Right lobe of liver (tissue), 6 donors: ENCODE measurements at regions not wholly inside any gene's neighbourhood (a gene's known extent, or its start where the extent isn't known, plus 50 kb on each side); places are given as distances from the start of the nearest gene placed in this dataset.

ENCODE experiments used
- ATAC-seq, 4 donors: fragments of 200-7000 bp; cut with Tn5 transposase; one replicate each; pipeline ENCODE4 v1.9.1; 2020; ENCODE audit warnings: mild to moderate bottlenecking in 4 of 4, moderate library complexity in 4 of 4
- DNase-seq, 3 donors: peaks; one replicate each; pipeline ENCODE4 v3.0.0-alpha.2; 2020
- H3K27ac ChIP-seq, 3 donors: fragments of 200-600 bp; one replicate each; pipeline ENCODE4 v1.8.0; 2022
- H3K27me3 ChIP-seq, 2 donors: fragments of 200-600 bp; one replicate each; pipeline ENCODE4 v1.8.0; 2022
- H3K36me3 ChIP-seq, 4 donors: fragments of 200-600 bp; sonication (generic) in 1 of 4; one replicate each; pipeline versions ENCODE4 v1.5.1 to v1.8.0; 2017 to 2022; ENCODE audit warnings: control low read depth in 1 of 4
- H3K4me1 ChIP-seq, 4 donors: fragments of 200-600 bp; sonication (generic) in 1 of 4; one replicate each; pipeline versions ENCODE4 v1.5.1 to v1.8.0; 2017 to 2022; ENCODE audit warnings: control low read depth in 1 of 4
- H3K4me3 ChIP-seq, 3 donors: fragments of 200-600 bp; one replicate each; pipeline ENCODE4 v1.8.0; 2022
- H3K9me3 ChIP-seq, 4 donors: fragments of 200-600 bp; sonication (generic) in 1 of 4; one replicate each; pipeline versions ENCODE4 v1.5.1 to v1.8.0; 2017 to 2022; ENCODE audit warnings: control low read depth in 1 of 4
- POLR2A ChIP-seq: fragments of 450-650 bp; IDR thresholded peaks from one replicate; pipeline ENCODE4 v1.6.1; 2017; ENCODE audit warnings: antibody characterized with exemption, mild to moderate bottlenecking
- WGBS: methylation state at CpG from one replicate; pipeline ENCODE4 v1.1.6; 2018; ENCODE audit warnings: low coverage, low lambda C conversion rate; ENCODE audit not compliant: insufficient coverage; ENCODE audit errors: missing lambda C conversion rate; 5-methylcytosine and 5-hydroxymethylcytosine counted together
- intact Hi-C, 2 donors: fragments of 100-400 bp; cut with DNase I; formaldehyde crosslinking; loops; one replicate each; pipeline versions ENCODE4 v1.11.2 to v1.14.1; 2022
- TF ChIP-seq, protein P1 (sequence below), 4 donors: fragments of 200-600 bp in 3 of 4; fragments of 450-650 bp in 1 of 4; IDR thresholded peaks; one replicate each; pipeline versions ENCODE4 v1.5.1 to v1.8.0; 2016 to 2022; ENCODE audit warnings: antibody characterized with exemption in 4 of 4, mild to moderate bottlenecking in 2 of 4
- donor health status: DM: no; HTN: yes; CAD: no.
- donor health status: DM: no; HTN: no; CAD: no.
- donor health status: DM: no; HTN: no; CAD: no.
- donor health status: DM: no; HTN: yes; CAD: no.
- donor health status: DM: no; HTN: yes; CAD: no.

DNA sequence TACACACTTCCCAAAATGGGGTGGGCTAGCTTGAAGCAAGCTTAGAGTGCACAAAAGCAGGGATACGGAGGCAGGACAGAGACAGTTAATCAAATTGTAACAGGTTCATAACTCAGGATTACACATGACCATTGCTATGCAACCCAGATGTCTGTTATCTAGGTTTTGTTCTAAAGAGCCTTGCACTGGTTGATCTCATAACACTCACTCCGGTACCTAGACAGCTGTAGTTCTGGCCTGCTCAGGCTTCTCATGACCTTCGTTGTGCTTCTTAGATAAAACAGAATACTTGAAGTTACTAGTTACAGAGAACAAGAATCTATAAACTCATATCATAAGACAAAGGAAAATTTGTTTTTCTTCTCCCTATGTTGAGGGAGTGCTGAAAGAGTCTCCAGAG lies 983.4 kb downstream of the TMEM121 start:
- no peak overlapping the region for H3K4me3 ChIP-seq
- no peak for DNase-seq
- WGBS, result 43% methylated on average over 3 of the region's 3 CpGs

DNA sequence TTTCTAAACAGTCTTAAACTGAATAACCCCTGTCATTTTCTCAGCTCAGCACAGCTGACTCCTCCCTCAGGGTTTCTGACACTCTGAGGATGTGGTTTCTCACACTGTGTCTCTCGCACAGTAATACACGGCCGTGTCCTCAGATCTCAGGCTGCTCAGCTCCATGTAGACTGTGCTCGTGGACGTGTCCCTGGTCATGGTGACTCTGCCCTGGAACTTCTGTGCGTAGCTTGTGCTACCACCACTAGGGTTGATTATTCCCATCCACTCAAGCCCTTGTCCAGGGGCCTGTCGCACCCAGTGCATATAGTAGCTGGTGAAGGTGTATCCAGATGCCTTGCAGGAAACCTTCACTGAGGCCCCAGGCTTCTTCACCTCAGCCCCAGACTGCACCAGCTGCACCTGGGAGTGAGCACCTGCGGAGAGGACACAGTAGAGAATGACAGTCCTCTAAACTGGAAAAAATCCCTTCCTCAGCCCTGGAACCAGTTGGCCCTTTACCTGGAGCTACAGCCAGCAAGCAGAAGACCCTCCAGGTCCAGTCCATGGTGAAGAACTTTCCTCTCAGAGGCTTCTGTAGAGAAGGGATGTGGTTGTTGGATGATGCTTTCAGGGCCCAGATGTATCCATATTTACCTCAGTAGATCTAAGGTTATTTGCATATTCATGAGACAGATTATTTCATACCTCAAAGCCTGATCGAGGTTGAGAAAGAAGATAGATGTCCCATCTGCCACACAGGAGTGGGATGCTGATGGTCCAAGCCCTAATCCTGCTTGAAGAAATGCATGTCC lies 984.8 kb downstream of the TMEM121 start:
- TF ChIP-seq, protein P1, sequence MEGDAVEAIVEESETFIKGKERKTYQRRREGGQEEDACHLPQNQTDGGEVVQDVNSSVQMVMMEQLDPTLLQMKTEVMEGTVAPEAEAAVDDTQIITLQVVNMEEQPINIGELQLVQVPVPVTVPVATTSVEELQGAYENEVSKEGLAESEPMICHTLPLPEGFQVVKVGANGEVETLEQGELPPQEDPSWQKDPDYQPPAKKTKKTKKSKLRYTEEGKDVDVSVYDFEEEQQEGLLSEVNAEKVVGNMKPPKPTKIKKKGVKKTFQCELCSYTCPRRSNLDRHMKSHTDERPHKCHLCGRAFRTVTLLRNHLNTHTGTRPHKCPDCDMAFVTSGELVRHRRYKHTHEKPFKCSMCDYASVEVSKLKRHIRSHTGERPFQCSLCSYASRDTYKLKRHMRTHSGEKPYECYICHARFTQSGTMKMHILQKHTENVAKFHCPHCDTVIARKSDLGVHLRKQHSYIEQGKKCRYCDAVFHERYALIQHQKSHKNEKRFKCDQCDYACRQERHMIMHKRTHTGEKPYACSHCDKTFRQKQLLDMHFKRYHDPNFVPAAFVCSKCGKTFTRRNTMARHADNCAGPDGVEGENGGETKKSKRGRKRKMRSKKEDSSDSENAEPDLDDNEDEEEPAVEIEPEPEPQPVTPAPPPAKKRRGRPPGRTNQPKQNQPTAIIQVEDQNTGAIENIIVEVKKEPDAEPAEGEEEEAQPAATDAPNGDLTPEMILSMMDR (IDR thresholded peaks at IDR 0.05), result no peak
- no peak for TF ChIP-seq POLR2A
- H3K4me3 ChIP-seq, result no peak overlapping the region
- ATAC-seq, result peak in 1 of 4 donors; percentile 22
- no peak for DNase-seq
- 34% methylated on average over 7 of the region's 9 CpGs for WGBS
- no peak overlapping the region for H3K27ac ChIP-seq
- no peaks in the 10 kb centered on the region for H3K4me1 ChIP-seq
- intact Hi-C loops, result no loop called here
- H3K36me3 ChIP-seq, result no peaks in the 10 kb centered on the region
- no peaks in the 10 kb centered on the region for H3K9me3 ChIP-seq
- no peaks in the 10 kb centered on the region for H3K27me3 ChIP-seq

More for the DNA sequence above, 983.4 kb downstream of the TMEM121 start:
- ATAC-seq, result no peak
- Histone ChIP-seq H3K4me1 (no peaks in the 10 kb centered on the region), H3K27ac (no peak overlapping the region), H3K36me3 (no peaks in the 10 kb centered on the region), H3K27me3 (no peaks in the 10 kb centered on the region), H3K9me3 (no peaks in the 10 kb centered on the region)
- TF ChIP-seq POLR2A, result no peak
- TF ChIP-seq, protein P1 (IDR thresholded peaks at IDR 0.05), result no peak
- intact Hi-C loops, result no loop called here

DNA sequence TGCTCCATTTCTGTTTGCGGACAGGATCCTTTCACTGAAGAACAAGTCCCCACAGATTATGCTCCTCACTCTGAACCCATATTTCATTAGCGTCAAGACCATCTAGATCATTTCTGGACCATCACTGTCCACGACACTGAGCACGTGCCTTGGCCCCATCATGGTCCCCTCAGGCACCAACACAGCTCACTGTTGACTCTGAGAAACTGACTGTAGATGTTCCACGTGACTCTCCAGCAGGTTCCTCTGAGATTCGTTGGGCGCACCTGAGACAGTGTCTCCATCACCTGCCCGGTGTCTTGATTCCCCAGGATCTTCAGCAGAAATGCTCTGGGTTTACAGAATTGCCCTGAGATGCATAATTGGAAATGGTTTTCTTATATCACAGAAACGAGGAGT lies 985.4 kb downstream of the TMEM121 start:
- WGBS, result 46% methylated on average over 7 of the region's 9 CpGs

DNA sequence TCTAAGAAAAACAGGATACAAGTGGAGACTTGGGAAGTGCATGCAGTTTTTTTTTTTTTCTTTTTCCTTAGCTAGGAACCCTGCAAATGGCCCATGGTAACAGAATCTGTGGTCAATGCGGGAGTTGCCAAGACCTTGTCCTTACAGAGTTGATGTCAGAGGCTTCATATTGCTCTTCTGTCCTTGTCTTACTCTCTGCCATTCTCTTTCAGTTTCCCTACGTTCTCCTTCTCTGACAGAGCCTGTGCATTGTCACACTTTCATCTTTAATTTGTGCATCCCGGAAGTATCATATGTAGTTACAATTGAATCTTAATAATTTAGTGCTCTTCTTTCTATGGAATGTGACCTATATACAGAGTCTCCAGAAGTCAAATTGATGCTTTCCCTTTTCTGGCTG lies 986.9 kb downstream of the TMEM121 start:
- H3K36me3 ChIP-seq, result no peaks in the 10 kb centered on the region
- H3K9me3 ChIP-seq, result no peaks in the 10 kb centered on the region
- H3K27ac ChIP-seq, result no peak overlapping the region
- intact Hi-C loops, result no loop called here
- DNase-seq (no peak), ATAC-seq (no peak)
- H3K4me3 ChIP-seq, result no peak overlapping the region
- TF ChIP-seq, protein P1 (IDR thresholded peaks at IDR 0.05), result no peak
- TF ChIP-seq POLR2A, result no peak
- H3K27me3 ChIP-seq, result no peaks in the 10 kb centered on the region
- H3K4me1 ChIP-seq, result no peaks in the 10 kb centered on the region
- 30% methylated on average over 3 of the region's 3 CpGs for WGBS

More for the DNA sequence above, 985.4 kb downstream of the TMEM121 start:
- no peak overlapping the region for H3K27ac ChIP-seq
- TF ChIP-seq, protein P1 (IDR thresholded peaks at IDR 0.05), result no peak
- no peak for TF ChIP-seq POLR2A
- H3K27me3 ChIP-seq, result no peaks in the 10 kb centered on the region
- DNase-seq (no peak), ATAC-seq (no peak)
- H3K9me3 ChIP-seq, result no peaks in the 10 kb centered on the region
- H3K4me1 ChIP-seq, result no peaks in the 10 kb centered on the region
- intact Hi-C loops, result no loop called here
- no peaks in the 10 kb centered on the region for H3K36me3 ChIP-seq
- no peak overlapping the region for H3K4me3 ChIP-seq
